ENCODE measurements at regions not wholly inside any gene's neighbourhood (a gene's known extent, or its start where the extent isn't known, plus 50 kb on each side); places are given as distances from the start of the nearest gene placed in this dataset.
A peak's percentile ranks its signal among the peaks of the same experiment; 100 is the strongest.

DNA sequence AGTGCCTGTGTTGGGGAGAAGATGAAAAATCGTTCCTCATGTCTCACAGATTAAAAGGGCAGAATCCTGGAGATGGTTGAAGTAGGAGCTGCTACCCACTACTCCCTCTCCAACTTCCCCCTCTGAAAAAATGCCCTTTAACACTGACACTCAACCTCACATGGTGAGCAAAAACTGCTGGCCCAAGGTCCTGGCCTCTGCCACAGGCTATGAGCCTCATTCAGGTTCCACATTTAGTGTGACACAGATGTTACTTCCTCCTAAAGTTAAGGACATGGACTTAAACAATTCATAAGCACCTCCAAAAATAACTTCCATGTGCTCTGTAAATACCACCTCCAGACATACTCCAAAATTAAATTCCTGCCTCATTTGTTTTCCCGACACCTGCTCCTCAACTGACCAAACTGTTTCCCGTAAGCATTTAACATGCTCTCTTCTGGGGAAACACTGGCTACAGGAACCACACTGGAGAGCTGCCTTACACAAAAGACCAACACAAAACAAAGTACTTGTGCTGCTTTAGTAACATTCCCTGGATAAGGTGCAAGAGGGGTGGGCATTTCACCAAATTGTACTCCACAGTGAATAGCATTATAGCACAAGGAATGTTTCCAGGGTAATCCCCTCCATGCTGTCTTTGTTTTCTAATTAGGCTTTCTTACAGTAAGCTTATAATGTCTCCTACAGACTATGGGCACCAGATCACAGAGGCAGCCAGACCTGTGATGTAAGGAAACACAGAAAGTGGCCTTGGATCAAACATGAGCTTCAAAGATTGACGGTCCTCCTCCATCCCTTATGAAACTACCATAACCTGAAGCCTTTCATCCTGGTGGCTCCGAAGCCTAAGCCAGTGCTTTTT lies 57.0 kb downstream of the PHLDA1 start:
- no peak for DNase-seq (ENCODE audit: low read depth in 3 of 3)

DNA sequence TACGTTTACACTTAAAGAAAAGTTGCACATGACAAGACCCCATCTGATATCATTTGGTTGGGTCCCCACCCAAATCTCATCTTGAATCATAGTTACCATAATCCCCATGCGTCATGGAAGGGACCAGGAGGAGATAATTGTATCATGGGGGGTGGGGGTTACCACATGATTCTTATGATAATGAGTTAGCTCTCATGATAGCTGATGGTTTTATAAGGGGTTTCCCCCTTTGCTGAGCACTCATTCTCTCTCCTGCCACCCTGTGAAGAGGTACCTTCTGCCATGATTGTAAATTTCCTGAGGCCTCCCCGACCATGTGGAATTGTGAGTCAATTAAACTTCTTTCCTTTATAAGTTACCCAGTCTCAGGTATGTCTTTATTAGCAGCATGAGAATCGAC lies 60.3 kb downstream of the PHLDA1 start:
- DNase-seq (ENCODE audit: low read depth in 3 of 3): no peak

DNA sequence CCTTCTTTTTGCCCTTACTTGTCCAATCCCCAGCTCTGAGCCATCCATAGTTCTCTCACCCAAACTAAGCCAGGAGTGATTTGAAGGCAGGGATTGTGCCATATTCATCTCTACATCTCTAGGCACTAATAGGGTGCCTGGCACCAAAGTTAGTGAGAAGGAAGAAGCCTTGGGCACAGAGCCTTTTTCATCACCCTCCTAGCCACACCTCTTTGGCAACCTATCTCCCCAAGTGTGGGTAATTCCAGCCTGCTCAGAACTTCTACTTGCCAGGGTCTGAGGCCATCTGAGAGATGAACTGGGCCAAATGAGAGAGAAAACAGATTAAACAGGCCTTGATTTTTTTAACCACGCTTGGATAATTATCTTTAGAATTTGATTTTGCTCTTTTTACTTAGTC lies 61.3 kb downstream of the PHLDA1 start:
- DNase-seq (ENCODE audit: low read depth in 3 of 3): no peak

DNA sequence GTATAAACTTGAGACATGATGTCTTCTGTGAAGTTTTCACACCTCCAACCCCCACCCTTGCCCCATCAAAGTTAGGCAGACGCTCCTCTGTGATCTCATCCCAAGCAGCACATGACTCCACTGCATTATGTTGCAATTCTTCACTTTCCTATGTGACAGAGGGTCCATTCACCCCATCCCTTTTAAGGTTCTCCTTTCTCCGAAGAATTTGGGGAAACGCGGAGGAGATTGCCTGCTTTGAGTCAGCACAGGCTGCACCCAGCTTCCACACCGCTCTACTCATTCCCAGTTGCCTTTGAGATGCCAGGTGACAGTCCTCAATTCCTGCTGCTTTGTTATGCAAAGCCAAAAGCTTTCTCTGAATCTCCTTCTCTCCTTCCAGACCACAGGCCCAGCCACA lies 61.8 kb downstream of the PHLDA1 start:
- no peak for DNase-seq (ENCODE audit: low read depth in 3 of 3)

DNA sequence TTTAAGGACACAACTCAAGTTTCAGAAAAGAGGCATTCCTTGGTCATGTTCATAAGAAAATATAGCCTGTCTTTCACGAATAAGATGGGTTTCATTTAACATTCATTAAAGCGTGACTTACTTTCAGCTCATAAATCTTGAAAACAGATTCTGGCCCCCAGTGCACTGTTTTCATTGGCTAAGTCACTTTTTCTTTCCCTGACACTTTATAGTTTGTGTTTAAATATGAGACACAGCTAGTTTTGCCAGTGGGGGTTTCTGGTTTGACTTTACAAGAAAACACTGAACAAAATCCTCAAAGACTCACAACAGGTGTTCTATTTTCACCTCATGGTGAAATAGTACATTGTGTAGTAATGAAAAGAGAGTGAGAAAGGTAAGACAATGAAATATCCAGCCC lies 65.9 kb downstream of the PHLDA1 start:
- DNase-seq (ENCODE audit: low read depth in 3 of 3): no peak

DNA sequence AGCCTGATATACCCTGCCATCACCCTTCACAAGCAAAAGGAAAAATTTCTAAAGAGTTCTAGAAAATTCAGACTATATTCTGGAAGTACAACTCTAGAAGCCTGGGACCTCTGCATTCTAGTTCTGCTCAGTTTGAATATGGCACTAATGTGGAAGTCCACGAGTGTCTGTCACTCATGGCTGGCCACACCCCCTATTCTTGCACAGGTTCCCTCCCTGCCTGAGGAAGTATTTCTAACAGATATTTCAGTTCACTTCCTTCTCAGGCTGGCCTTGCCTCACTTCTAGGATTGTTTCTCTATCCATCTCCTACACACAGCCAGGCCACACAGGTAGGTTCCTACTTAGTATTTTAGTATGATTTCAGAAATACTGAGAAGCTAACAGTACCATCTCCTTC lies 67.4 kb downstream of the PHLDA1 start:
- no peak for DNase-seq (ENCODE audit: low read depth in 3 of 3)

DNA sequence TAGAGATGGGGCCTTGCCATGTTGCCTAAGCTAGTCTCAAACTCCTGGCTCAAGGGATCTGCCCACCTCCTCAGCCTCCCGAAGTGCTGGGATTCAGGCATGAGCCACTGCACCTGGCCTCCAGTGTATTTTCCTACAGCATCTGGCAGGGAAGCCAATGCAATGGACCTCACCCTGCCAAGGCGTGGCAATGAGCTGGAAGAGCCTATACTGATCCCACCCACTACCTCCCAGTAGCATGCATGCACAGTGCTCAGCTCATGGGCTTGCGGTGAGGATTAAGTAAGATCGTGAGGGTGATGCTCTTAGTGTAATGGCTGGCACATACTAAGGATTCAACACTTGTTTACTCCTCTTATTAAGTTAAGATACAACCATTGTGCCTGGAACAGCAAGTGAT lies 69.7 kb downstream of the PHLDA1 start:
- no peak for DNase-seq (ENCODE audit: low read depth in 3 of 3)

DNA sequence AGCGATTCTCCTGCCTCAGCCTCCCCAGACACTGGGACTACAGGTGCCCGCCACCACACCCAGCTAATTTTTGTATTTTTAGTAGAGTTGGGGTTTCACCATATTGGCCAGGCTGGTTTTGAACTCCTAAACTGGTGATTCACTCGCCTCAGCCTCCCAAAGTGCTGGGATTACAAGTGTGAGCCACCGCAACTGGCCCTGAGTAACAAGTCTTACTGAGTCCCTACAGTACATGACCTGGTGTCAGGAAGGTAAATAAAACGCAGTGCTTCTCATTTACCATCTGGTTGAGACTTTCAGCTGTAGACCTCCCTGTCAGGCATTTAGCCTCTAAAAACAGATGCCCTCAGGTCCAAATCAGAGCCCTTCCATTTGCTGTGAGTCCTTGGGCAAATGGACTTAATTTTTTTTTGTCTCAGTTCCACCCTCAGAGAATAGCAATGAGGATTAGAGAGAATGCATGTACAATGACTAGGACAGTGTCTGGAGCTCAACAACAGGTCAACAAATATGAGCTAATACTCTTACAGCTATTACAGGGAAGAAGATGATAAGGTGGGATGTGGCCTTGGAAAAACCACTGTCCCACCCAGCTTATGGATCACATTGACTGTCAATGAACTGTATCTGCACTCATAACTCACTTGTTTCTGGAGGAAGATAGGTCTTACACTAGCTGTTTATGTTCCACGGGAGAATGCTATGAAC lies 70.5 kb downstream of the PHLDA1 start:
- no peak for DNase-seq (ENCODE audit: low read depth in 3 of 3)

DNA sequence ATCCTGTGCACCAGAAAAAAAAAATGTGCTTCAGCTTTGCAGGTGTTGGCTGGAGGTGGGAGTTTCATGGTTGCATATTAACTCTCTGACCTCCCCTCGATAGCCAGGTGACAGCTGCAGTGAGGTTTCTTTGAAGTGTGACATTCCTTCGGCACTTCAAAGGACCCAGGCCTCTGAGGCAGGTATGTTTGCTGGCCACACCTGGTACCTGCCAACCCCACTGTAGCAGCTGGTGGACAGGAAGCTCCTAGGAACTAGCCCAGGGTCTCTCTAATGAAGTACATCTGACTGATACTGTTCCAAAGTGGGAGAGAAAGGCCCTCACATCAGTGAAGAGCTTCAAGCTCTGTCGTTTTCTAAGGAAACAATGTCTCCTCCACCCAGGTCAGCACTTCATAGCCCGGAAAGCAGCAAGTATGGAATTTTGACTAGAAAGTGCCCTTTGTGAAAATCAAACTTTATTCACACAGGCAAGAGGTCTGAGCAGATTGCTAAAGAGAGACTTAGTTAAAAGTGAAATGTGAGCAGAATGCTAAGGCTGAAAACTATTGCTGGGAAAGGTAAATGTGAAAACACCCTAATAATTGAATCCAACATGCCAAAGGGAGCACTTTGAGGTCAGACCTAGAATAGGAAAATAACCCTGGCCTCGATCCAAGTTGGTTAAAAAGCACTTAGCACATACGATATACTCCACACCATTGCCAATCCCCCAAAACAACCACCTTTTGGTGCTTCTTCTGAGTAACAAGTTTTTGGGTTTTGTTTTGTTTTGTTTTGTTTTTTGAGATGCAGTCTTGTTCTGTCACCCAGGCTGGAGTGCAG lies 71.3 kb downstream of the PHLDA1 start:
- no peak for DNase-seq (ENCODE audit: low read depth in 3 of 3)

DNA sequence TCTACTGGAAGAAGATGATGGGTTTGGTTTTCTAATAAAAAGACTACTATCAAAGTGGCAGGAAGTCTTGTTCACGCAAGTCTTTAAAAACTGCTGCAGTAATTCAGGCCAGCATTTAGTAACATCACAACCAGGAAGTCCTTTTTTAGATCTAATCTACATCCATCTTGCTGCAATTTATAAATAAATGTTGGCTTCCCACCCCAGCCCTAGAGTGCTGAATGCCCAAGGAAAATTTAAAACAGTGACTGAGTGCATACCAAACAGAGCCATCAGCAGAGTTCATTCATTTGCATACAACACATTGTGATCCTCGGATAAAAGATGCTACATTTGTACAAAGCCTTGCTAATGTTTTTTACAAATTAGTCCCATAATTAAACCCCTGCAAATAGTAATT lies 72.1 kb downstream of the PHLDA1 start:
- no peak for DNase-seq (ENCODE audit: low read depth in 3 of 3)

DNA sequence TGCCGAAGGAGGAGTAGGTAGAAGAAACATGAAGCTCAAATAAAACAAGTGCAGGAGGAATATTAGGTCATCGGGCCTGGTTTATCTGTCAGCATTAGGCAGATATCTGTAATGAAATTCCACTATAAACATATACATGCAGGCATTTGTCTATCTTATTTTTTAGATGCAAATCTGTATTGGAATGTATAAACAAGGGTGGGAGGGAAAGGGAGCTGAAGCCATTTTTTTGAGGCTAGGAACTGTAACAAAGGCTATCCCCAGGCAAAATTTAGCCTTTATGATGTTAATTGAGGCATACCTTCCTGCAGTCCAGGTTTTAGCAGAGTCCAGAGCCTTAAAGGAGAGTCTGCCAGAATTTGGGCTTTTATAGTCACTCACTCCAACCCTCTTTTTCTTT lies 72.5 kb downstream of the PHLDA1 start:
- DNase-seq (ENCODE audit: low read depth in 3 of 3): no peak

DNA sequence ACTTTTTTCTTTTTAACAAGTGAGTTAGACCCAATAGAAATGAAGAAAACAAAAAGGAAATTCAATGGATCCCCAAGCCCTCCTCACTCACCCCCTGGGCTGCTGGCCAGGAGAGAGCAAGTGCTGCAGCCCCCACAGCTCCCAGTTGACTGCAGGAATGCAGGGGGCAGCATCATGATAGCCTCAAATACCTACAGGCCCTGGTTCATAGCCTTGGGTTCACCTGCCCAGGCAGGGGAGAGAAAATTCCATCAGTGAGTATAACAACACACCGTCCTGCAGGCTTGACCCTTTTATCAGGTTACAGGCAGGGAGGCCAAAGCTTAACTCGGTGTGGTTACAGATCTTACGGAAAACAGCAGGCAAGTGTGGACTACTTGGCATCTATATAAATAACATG lies 76.3 kb downstream of the PHLDA1 start:
- DNase-seq (ENCODE audit: low read depth in 3 of 3): no peak

DNA sequence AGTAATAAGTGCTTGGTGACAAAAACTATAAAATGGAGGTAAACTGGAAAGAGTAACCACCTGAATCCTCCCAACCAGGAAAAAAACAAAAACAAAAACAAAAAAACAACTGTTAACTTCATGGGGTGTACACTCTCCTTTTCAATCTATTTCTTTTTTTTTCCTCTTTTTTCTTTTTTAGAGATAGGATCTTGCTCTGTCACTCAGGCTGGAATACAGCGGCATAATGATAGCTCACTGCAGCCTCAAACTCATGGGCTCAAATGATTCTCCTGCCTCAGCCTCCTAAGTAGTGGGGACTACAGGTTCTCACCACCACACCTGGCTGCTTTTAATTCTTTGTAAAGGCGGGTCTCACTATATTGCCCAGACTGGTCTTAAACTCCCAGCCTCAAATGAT lies 76.8 kb downstream of the PHLDA1 start:
- no peak for DNase-seq (ENCODE audit: low read depth in 3 of 3)

DNA sequence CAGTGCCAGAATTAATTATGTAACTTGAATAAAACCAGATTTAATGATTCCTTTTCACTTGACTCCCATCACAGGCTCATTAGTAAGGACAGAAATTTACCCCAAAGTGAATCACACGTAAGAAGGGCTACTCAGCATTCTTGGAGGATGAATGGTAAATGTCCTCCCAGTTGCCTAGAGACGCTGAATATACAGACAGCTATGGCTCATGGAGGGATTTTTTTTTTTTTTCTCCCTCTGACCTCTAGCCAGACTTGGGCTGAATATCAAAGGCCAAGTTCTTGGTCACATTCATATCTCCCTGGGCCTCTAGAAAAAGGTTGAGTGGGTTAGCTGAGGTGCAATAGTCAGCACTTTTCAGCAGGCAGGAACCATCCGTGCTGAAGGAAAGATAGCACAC lies 77.5 kb downstream of the PHLDA1 start:
- no peak for DNase-seq (ENCODE audit: low read depth in 3 of 3)

DNA sequence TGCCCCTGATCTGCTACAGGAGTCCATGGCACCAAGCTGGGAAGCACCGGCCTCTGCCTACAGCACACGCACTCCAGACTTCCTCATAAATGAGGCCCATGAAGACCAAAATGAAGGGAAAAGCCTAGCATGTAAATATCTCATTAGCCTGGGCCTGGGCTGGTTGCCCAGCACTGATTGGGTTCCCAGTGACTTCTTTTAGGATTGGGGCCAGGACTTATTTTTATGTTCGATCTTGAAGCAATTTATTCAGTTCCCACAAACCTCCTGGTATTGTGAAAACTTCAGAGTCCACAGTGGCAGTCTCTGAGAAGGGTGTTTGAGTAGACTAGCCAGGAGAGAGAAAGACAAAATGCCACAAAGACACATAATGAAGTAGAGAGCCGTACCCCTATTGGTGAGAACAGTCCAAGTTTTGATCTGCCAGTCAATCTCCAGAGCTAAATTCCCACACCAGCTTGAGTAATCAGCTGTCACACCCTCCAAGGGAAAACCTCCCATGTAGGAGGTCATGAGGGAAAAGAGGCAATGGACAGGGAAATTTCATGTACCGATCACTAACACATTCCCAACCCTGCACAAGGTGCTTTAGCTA lies 78.2 kb downstream of the PHLDA1 start:
- DNase-seq (ENCODE audit: low read depth in 3 of 3): no peak

DNA sequence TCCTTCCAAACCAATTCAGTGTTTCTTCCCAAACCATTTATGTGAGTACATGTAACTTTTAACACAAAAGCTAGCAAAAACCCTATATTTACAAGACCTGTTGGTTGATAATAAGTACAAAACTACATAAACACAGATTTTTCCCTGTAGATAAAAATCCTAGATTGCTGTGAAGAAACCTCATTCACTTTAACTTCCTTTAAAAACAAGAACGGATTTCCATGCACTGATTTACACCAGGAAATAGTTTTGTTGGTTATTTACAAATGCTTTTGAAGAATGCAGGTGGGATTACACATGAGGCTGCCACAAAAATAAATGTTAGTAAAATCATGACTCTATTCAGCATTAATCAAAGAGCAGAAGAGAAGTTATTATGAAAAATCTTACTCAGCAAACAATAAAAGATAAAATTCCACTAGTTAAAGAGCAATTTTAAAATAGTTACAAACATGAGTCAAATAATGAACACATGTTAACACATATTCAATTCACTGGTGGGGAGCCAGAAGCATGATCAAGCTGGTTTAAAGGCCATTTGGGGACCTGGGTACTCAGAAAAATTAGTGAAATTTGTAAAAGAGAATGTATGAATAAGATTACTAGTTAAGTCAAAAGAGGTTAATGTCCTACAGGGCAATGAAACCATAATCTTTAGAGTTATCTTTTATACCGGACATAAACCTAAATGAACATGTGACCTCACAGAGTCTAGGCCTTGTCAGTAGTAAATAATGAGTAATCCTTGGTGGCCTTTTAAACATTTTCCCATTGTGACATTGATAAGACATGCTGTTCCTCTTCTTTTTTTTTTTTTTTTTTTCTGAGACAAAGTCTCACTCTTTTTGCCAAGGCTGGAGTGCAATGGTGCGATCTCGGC lies 79.9 kb downstream of the PHLDA1 start:
- DNase-seq (ENCODE audit: low read depth in 3 of 3): no peak

DNA sequence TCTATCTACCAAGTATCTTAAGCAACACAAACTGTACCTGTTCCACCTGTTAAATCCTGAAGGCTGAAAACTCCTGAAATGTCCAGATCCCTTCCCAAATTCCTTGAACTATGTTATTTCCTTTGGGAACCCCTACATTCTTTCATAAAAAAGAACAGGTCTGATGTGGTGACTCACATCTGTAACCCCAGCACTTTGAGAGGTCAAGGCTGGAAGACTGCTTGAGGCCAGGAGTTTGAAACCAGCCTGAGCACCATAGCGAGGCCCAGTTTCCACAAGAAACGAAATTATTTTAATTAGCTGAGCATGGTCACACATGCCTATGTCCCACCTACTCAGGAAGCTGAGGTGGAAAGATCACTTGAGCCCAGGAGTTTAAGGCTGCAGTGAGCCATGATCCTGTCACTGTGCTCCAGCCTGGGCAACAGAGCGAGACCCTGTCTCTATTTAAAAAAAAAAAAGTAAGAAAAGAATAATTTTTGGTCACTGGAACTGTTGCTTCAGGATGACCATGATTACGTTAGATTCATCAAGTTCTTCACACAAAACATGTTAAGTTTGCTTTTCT lies 84.3 kb downstream of the PHLDA1 start:
- no peak for DNase-seq (ENCODE audit: low read depth in 3 of 3)

DNA sequence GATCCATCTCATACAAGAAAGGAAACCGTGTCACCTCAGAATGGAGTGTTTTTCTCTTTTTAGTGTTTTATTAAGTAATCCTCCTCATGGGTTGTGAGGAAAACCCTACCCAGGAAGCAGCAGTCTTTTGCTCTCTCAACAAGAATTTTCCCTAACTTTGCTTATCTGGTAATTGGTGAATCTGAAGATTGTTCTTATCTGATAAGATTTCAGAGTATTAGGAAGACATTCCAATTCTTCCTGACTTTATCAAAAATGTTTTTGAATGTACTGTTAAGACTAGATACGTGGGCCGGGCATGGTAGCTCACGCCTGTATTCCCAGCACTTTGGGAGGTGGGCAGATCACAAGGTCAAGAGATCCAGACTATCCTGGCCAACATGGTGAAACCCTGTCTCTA lies 86.0 kb downstream of the PHLDA1 start:
- no peak for DNase-seq (ENCODE audit: low read depth in 3 of 3)

DNA sequence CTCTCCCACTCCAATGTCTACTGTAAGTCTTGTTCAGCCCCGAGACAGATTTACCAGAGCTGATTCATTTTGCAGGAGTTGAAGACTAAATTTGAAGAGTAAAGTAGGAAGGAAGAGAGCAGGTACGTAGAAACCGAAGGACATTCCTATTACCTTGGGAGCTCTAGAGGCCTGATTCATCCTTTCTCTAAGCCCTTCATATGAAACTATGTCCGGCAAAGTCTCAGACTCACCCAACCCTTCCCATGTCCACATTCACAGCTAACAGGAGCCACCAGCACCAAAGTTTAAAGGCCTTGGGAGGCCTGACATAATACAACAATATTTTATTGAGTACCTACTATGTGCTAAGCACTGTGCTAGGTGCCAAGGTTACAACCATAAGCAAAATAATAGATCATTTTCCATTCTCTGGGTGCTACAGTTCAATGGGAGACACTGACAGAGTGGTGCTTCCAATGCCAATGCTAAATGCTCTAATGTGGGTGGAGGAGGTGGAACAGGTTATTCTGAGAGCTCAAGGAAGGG lies 86.6 kb downstream of the PHLDA1 start:
- no peak for DNase-seq (ENCODE audit: low read depth in 3 of 3)

DNA sequence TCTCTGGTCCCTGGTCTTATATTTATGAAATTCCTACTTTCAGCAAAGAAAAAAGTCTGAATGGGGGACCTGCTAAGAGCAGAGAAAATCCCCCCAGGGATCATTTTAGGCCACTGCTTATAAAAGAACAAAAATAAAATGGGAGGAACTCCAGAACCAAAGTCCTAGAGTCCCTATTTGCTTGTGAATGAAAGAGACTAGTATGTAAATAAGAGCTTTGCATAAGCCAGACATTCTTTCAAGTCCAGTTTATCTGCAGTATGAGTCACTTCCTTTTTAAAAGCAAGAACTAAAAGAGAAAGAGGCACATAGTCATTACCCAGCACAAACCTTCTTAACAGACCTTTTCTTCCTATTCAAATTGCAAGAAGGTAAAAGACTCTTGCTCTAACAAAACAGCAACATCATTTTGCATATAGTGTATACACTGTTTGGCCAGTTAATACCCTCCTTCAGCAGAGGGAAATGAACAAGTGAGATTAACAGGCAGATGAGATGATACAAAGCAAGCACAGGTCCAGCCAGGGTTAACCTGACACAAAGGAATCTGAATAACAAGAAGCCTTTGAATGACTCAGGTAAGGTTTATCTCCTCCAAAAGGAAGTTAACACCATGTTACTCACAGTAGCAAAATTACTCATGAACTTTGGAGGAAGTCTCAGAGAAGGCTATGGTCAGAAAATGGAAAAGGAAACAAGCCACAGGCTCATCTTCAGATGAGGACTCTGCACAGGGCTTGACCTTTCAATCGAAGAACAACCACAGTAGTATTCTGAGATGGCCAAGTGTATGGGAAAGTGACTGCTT lies 87.3 kb downstream of the PHLDA1 start:
- peak in 1 of 3 experiments; percentile 18 for DNase-seq (ENCODE audit: low read depth in 3 of 3)

Data from stimulated activated CD4-positive, alpha-beta T cell treated with anti-CD3 and anti-CD28 coated beads, TNF-alpha, amount 100 ng/mL, for 4 hours (primary cell).